IPS-NIHi7 (cell line): ENCODE measurements at regions not wholly inside any gene's neighbourhood (a gene's known extent, or its start where the extent isn't known, plus 50 kb on each side); places are given as distances from the start of the nearest gene placed in this dataset.

Experiments used
- DNase-seq: peaks from one replicate; pipeline ENCODE4 v3.0.0; 2012; ENCODE audit warnings: mixed read lengths; ENCODE audit errors: extremely low spot score

DNA sequence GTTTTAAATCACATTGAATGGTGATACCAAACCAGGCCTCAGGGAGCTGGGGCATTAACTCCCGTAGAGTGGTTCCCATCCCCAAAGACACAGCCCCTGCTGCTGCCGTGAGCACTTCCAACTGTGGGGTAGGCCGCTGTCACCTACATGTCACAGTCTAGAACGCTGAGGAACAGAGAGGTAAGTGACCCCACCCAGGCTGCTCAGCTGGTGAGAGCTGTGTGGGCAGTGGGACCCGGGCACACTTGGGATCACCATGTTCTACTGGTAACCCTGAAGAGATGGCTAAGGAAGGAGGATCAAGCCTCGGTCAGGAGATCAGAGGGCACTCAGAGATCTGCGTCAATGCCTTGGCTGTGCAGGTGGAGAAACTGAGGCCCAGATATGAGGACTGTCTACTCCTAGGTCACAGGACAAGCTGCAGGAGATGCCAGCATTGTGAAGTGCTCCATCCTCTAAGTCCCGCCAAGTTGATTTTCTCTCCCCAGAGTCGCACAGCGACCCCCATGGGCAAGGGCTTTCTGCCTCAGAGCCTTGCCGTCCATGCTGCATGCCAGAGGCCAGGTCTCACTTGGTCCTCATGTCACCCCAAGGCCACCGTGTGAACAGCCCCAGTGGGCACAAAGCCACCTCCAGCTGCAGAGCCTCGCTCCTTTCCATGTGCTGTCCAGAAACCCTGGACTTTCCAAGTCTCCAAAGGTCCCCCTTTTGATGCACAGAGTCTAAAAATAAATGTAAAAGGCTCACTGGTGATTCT is 144.2 kb upstream of the OTOS start:
- DNase-seq = no peak

DNA sequence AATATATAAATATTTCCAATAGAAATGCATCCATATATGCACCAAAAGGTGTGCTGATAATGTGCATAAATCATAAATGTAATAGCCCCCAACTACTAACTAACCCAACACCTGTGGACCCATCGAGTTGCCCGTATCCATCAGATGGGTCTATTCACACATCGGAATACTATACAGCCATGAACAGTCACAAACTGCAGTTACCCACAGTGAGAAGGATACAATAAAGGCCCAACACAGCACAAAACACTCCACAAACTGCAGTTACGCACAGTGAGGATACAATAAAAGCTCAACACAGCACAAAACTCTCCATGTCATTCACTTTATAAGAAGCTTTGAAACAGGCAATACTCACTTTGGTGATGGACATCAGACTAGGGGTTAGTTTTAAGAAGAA is 145.3 kb upstream of the OTOS start:
- DNase-seq = no peak

DNA sequence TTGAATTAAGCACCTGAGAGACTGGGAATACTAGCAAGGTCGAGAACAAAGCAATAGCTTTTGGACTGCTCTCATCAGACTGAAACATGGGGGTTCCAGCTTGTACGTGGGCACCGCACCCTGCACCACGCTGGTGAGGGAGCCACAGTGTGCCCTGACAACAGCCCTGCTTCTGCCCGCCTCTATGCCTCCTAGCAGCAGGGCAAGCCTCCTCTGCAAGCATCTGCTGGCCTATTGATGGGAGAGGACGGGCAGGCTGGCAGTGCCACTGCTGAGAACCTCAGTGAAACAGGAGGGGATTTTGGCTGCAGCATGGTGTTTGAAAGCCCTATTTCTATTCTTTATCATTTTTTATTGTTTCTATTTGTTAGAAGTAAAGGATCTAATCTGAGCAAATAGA is 146.1 kb upstream of the OTOS start:
- peak; percentile 6 for DNase-seq

- peak; percentile 6 for DNase-seq
These were observed 146.6 kb upstream of the OTOS start for GRCh38 chr2:240287011-240287410.

DNA sequence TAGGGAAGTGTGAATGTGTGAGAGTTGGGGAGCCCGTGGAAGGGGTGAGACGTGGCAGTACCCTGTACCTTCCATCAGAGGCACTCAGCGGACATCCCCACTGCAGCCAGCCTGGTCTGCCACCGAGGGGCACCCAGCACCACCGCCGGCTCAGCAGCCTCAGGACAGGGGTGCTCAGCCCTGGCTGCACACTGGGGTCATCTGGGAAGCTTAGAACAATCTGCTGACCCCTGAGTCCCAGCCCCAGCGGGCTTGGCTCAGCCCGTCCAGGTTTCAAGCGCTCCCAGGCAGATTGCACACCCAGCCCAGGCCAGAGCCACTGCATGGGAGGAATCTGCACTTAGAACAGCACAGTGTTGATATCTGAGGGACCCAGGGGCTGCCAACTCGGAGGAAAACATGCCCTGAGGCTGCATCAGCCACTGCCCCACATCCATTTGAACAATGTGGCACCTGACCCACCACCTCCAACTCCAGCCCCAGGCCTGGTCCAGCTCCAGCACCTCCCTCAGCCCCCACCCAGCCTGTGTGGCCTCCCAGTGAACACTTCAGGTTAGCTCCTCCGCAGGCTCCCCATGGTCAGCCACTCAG is 147.1 kb upstream of the OTOS start:
- peak; percentile 12 for DNase-seq

DNA sequence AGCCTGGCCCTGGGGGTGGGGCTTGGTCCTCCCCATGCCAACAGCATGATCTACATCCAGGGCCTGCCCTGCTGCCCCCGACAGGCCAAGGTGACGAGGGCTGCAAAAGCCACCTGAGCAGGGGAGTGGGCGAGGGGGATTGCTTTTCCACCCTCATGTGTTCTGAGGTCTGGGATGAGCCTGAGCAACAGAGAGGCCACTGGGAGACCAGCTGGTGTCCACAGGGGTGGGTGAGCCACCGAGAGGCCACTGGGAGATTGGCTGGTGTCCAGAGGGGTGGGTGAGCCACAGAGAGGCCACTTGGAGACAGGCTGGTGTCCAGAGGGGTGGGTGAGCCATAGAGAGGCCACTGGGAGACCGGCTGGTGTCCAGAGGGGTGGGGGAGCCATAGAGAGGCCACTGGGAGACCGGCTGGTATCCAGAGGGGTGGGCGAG is 147.4 kb upstream of the GPC1 start:
- no peak for DNase-seq

DNA sequence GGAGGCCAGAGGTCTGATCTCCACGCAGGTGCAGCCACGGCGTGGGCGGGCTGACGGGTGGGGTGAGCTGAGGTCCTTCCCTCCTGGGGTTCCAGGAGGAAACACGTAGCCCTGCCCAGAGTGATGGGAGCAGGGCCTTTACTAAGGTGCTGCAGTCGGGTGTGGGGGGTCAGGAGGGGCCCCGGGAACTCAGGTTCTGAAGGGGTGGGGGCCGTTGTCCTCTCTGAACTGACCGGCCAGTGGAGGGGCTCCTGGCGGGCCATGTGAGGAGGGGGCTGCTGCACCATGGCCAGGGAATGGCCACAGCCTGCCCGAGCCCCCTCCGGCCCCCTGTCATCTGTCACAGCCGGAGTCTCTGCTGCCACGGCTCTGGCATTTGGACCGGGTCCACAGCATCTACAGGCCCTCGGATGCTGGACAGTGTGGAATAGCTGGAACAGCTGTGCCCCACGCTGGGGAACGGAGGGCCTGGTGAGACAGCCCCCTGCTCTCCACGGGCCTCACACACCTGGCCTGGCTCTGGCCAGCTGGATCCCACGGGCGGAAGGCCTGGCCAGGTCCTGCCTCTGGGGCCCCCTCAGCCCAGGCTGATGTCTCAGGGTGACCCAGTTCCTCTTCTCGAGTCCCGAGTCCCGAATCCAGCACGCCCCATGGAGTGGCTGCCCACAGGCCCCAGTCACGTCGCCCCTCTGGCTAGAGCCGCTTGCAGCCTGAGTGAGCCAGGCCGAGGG is 145.6 kb upstream of the GPC1 start:
- peak; percentile 6 for DNase-seq

DNA sequence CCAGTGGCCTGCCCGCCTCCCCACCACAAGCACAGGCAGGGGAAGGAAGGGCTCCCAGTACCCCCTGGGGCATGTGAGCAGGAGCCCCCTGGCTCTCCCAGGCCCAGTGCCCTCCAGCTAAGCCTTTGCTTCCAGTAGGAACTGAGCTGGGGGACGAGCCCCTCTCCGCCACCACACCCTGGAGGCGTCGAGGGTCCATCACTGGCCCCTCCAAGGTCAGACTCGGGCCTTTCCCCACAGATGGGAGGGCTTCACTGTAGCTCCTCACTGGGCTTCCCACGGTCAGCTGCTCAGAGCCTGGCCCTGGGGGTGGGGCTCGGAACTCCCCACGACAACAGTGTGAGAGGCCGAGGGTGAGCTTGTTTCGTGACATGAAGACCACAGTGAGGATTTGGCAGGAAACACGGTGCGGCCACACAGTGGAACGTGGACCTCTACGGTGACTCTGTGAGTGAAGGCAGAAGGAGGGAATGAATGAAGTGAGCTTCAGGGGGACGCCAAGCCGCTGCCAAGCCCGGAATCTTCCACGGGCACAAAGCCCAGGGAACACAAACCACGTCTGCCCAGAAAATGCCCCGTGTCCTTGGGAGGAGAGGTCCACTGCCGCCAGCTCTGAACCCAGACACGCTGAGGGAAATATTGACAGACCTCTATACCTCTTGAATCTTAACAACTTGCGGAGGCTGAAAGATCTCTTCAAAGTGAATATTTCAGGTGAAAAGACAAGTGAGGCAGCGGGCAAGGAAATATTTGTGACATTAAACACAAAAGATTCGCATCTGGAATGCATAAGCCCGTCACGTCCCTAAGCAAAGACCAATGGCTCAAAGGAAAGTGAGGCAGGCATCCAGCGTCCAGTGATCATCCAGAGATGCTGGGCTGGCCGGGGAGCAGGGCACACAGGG is 144.8 kb upstream of the GPC1 start:
- DNase-seq = peak; percentile 5

- peak; percentile 7 for DNase-seq
These were observed 144.0 kb upstream of the GPC1 start for GRCh38 chr2:240291337-240292034.

DNA sequence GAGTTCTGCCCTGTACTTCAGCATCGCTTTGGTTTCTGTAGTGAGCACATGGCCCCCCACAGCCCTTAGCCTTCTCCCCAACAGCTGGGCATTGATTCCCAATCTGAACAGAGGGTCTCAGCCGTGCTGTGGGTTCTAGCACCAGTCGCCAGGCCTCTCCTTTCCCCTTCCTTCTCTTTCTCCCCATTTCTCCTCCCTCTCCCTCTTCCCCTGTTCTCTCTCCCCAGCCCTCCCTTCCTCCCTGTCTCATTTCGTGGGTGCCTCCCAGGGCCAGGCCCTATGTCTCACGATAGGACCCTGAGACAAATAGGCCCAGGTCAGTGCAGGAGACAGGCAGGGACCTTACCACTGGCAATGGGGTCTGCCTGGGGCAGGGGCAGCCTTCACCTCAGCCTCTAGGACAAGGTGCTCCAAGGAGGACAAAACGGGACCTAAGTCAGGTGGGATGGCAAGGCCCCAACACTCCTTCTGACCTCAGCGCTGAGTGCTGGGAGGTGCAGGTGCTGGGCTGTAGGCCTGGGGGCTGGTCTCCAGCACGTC is 143.4 kb upstream of the GPC1 start:
- DNase-seq = peak; percentile 8

DNA sequence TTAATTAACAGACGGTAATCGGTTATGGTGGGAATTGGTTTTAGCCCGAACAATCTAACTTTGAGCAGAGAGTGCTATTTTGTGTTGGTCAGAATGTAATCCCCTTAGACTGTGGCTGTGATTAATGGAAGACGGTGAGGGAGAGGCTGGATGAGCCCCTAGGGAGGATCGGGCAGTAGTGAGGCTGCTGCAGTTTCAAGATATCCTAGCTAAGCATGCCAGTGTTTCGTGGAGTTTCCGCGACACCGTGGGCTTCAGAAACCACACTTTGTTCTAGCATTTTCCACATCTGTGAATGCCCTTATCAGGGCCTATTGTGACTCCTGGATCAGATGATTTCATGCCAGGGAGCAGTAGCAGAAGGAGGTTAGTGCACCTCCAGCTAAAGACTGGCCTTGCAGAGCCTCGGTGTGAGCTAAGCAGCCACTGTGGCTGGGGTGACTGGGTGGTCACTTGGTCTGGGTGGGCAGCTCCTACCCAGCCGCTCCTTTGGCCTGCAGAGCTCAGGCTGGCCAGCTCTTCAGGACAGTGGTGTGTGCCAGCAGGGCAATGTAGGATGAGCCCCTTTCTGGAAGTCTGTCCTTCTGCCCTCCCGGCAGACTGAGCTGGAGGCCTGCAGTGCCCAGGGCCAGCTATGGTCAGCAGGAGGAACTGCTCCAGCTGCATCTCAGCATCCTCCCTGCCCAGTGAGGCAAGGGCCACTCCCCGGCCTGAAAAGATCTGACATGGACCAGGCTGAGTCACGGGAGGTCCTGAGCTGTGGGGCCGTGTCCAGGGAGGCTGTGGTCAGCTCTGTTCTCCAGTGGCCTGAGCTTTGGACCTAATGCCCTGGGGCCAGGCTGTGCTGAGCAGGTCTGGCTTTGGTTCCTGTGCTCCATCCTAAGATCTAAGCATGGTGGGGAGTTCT is 142.6 kb upstream of the GPC1 start:
- peak; percentile 7 for DNase-seq

- DNase-seq = peak; percentile 28
These were observed 141.7 kb upstream of the GPC1 start for GRCh38 chr2:240293557-240294461.

DNA sequence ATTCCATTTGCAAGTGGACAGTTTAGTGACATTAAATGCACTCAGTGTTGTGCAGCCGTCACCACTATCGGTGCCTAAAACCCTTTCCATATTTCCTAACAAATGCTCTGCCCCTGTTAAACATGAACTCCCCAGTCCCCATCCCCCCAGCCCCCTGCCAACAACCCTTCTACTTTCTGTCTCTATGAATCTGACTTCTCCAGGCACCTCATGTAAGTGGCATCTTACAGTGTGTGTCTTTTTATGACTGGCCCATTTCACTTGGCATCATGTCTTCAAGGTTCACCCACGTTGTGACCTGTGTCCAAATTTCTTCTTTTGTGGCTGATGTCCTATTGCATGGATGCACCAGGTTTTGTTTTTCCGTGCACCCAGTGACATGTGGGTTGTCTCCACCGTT is 140.9 kb upstream of the GPC1 start:
- peak; percentile 2 for DNase-seq

- peak; percentile 10 for DNase-seq
These were observed 140.0 kb upstream of the GPC1 start for GRCh38 chr2:240295256-240296103.

DNA sequence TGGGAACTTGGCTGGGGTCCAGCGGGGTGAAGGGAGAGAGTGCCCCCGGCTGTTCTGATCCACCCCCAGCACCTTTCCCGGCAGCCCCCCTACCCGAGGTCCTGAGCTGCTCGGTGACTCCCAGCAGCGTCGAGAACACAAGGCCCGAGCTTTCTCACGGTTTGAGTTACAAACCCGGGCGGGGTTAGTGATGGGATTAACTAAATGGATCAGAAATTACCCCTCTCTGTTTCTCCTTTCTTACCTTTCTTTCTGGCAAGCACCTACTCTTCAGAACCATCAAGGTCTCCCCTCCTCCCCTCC is 139.4 kb upstream of the GPC1 start:
- DNase-seq = no peak

GRCh38 chr2:240296476-240297255 is 138.8 kb upstream of the GPC1 start:
- peak; percentile 22 for DNase-seq
